ENCODE measurements at regions not wholly inside any gene's neighbourhood (a gene's known extent, or its start where the extent isn't known, plus 50 kb on each side); places are given as distances from the start of the nearest gene placed in this dataset.

DNA sequence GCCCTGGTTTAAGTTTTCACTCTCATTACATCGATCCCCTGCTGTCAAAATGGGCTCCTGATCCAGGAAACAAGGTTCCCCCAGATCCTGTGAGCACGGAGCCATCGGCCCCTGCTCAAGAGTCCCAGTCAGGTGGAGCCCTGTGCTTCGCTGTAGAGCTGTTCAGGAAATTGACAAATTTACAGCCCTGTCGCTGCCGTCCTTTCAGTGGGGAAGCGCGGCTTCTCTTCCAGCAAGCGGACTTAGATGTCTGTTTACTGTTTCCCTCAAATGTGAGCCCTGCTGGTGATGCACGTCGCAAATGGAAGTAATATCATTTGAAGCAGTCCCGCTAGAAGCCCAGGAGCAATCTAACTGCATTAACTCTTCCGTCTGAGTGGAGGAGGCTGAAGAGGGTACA is 760.9 kb upstream of the WWC1 start:
- TF ChIP-seq CTCF (IDR thresholded peaks at IDR 0.05): no peak
- TF ChIP-seq EZH2 (IDR thresholded peaks at IDR 0.05; ENCODE audit: borderline replicate concordance, insufficient read depth, low read depth, low read length, poor library complexity, severe bottlenecking): no peak
